Vagina (tissue), 2 donors: ENCODE measurements at regions not wholly inside any gene's neighbourhood (a gene's known extent, or its start where the extent isn't known, plus 50 kb on each side); places are given as distances from the start of the nearest gene placed in this dataset.

Source experiments
- CTCF ChIP-seq, 3 experiments: fragments of 450-650 bp in 2 of 3; fragments of 200-600 bp in 1 of 3; sonication (generic) in 1 of 3; IDR thresholded peaks; one replicate each; pipeline ENCODE4 v1.5.1; 2017 to 2019; ENCODE audit warnings: antibody characterized with exemption in 3 of 3, mild to moderate bottlenecking in 2 of 3, moderate library complexity in 2 of 3
- POLR2AphosphoS5 ChIP-seq, 2 donors: sonication (generic); formaldehyde crosslinking; IDR thresholded peaks; one replicate each; pipeline ENCODE4 v1.9.0; 2017; ENCODE audit warnings: antibody characterized with exemption in 2 of 2, mild to moderate bottlenecking in 2 of 2, low read depth in 1 of 2; ENCODE audit not compliant: insufficient read depth in 1 of 2

- TF ChIP-seq POLR2AphosphoS5 (IDR thresholded peaks at IDR 0.05; ENCODE audit: insufficient read depth in 1 of 2, low read depth in 1 of 2) (no peak), CTCF (IDR thresholded peaks at IDR 0.05) (no peak)
These were observed 510.4 kb downstream of the MID1IP1 start for GRCh38 chrX:39311646-39312045.
